GF-D8 (cell line): ENCODE measurements at regions not wholly inside any gene's neighbourhood (a gene's known extent, or its start where the extent isn't known, plus 50 kb on each side); places are given as distances from the start of the nearest gene placed in this dataset.
"Not testable (repeated sequence)": the region's sequence is repeated elsewhere in the genome, so short reads cannot be mapped to it uniquely, and the experiment has no call there.

ENCODE experiments used
- DNase-seq: peaks from one replicate; lab custom pipeline; 2025; lab: John Stamatoyannopoulos, UW

DNA sequence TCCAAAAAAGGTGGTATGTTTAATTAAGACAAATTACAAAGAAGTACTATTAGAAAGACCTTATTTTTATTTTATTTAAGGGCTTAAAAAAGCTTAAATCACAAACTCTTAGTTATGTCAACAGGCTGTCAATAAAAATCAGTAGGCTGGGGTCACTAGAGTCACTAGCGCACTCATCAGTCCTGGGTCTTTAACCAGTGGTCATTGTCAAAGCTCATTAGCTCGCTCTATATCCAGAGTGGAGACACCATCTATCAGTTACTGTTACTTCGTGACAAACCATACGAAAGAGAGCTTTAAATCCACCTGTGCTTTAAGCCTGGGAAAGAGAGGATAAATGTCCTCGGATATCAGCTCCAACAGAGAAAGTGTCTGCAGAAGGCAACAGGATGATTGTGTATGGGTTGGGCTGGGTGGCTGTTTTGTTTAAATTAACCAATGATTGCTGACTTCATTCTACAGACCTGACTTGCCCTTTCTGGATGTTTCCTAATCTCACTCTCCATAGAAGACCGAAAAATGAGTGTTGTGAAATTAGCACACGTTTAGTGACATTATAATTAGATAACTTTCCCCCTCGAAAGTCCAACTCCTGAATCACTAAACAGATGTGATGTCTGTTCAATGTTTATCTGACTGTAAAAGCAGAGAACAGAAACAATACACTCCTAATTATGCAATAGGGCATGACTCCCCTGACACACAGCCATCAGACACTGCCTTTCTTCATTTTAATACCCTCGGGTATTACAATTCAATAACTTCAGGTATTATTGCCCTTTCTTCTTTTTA is 123.6 kb upstream of the TNPO1 start:
- DNase-seq, result no peak

DNA sequence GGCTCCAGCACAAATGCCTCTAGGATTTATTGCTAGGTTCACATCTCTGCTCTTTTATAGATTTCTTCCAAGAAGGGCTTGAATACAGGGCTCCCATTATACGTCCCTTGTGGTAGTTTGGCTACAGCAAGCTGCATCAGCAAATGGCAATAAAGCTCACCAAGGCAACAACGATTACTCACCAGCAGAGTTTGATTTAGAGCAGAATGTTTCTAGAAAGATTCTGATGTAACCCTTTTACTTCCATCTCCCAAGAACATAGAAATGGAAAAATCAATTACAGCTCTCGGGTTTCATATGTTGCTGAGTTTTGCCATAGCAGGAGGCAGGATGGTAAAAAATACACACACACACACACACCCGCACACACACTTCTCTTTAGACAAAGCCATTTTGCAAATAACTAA is 124.2 kb upstream of the TNPO1 start:
- no peak for DNase-seq

DNA sequence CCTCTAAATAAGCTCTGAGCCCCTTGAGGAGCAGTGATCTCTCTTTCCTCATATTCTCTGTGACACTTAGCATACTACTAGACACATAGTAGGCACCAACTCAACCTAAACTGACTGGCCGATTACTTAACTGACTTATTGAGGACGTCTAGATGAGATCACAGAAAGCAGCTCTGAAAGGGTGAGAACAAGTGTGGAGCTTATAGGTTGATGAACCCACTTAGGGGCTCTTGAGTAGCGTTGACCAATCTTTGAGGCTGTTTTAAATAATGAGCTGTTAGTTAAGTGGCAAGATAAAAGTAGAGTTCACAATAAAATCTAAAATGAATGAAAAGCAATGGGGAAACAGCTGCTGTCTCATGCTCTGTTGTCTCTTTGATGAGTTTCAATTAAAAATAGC is 124.7 kb upstream of the TNPO1 start:
- DNase-seq, result no peak

DNA sequence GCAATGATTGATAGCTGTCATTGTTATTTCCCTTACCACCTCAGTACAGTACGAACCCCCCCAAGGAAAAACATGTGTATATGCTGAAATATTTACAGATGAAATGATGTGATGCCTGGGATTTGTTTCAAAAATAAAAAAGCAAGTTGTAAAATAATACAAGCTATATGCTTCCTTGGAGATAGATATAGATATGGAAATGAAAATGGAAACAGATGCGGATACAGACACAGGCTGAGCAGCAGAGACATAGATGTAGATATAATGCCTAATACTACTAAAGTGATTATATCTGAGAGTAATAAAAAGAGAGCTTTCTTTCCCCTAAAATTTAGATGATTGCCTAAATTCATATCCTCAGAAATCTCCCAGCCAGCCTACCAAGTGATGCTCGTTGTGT is 127.5 kb upstream of the TNPO1 start:
- no peak for DNase-seq

DNA sequence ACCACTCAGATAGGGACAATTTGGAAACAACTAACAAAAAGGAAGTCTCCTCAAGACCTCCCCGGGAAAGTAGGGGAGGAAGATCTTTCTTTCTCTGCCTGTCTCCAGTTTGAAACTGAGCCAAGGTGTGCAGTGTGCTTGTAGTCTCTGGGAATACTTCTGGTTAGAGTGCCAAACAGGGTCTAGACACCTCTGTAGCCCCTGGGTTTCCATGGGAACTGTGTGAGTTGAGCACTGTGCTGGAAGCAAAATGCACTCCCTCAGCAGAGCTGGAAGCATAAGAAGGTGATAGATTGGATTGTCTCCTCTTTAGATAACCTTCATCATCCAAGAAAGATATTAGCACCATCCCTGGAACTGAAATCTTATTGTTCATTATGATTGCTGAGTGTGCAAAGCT is 129.2 kb upstream of the TNPO1 start:
- no peak for DNase-seq

DNA sequence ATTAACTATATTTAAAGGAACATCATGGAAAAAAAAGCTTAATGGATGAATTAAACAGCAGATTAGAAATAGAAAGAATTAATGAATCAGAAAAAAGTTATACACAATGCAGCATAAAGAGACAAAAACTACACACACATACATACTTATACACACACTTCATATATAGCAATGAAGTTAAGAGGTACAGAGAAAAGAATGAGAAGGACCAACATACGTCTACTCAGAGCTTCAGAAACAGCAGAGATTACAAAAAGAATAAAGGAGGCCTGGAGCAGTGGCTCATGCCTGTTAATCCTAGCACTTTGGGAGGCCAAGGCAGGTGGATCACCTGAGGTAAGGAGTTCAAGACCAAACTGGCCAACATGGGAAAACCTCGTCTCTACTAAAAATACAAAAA is 133.9 kb upstream of the TNPO1 start:
- no peak for DNase-seq

DNA sequence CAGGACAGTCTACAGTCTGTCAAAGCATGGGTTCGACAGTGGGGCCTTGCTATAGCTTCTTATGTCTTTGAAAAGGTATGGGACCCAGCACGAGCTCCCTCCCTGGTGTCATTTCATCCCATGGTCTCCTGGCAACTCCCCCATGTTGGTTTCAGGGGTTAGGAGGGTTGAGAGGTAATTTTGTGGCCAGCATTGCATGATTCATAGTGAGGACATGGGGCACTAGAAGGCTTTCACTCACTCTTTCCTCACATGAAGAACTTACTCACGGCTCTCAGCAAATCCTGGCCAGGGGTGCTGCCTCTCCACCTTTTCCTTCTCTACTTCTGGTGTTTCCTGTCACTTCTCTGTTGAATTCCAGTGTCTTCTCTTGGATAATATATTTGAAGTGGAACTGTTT is 134.7 kb upstream of the TNPO1 start:
- DNase-seq, result no peak

DNA sequence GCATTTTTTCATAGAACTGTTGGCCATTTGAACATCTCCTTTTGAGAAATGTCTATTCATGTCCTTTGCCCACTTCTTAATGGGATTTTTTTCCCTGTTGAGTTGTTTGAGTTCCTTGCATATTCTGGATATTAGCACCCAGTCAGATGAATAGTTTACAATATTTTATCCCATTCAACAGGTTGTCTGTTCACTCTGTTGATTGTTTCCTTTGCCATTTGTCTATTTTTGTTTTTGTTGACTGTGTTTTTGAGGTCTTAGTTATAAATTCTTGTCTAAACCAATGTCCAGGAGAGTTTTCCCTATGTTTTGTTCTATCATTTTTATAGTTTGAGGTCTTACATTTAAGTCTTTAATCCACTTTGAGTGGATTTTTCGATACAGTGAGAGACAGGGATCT is 139.0 kb upstream of the TNPO1 start:
- DNase-seq, result no peak

DNA sequence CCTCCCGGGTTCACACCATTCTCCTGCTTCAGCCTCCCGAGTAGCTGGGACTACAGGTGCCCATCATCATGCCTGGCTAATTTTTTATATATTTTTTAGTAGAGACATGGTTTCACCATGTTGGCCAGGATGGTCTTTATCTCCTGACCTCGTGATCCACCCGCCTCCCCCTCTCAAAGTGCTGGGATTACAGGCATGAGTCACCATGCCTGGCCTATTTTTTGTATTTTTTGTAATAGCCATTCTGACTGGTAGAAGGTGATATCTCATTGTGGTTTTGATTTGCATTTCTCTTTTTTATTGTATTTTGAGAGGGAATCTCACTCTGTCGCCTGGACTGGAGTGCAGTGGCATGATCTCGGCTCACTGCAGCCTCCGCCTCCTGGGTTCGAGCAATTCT is 139.6 kb upstream of the TNPO1 start:
- DNase-seq, result not testable (repeated sequence)

DNA sequence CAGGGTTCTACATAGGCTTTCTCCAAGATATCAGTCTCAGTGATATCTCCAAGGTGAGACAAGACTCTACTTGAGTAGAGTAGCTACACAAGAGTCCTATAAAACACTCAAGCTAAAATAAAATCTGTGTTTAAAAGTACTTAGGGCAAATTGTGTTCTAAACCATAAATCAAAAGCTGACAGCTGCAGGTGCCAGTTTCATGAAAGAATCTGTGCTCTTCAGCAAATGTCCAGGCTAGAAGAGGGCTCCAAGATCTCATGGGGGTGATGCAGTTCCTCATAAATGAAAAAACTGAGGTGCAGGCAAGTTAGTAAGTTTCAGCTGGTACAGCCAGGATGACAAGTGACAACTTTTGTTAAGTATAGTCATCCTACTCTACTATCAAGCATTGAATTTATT is 142.8 kb upstream of the TNPO1 start:
- DNase-seq, result no peak

DNA sequence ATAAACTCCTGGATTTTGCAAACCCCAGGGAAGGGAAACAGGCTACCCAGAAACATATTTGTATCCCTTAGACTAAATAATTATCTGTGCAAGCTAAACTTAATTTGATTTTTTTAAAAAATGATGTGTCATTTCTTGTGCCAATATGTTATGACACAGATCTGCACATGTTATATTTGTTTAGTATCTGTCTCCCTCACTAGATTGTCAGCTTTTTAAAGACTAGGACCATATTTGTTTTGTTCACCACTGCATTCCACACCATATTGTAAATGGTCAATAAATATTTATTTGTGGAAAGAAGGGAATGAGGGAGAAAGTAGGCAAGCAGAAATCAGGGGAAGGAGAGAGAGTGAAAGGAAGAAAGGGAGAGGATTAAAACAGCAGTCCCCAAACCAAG is 143.3 kb upstream of the TNPO1 start:
- no peak for DNase-seq

DNA sequence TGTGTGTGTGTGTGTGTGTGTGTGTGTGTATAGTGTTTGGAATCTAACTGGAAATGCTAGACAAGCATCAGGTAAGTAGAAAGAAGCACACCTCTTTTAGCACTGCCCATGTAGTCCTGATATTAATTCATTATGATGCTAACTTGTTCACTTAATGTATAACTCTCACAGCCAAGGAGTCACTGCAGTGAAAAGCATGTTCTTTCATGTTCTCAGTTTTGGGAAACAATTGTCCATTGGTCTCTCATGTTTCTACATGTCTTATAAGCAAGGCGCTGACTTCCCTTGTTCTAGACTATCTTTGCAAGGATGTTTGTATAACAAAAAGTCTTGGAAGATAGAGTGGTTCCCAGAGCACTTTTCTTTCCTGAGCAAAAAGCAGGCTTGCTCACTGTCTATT is 148.8 kb upstream of the TNPO1 start:
- DNase-seq, result no peak

DNA sequence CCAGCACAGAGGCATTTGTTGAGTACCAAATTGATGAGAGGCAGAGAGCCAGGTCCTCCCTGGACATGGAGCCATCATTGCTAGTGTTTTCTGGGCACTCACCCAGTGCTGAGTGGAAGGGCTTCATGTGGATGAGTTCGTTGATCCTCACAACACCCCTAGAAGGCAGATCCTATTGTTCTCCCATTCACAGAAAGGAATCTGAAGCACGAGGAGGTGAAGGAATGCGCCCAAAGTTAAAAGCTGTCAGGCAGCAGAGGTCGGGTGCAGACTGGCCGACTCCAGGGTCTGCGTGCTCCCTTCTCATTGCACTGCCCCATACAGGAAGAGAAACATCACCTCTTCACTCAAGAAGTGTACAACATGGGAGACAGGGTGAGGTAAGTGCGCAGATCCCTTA is 153.5 kb upstream of the TNPO1 start:
- DNase-seq, result no peak

DNA sequence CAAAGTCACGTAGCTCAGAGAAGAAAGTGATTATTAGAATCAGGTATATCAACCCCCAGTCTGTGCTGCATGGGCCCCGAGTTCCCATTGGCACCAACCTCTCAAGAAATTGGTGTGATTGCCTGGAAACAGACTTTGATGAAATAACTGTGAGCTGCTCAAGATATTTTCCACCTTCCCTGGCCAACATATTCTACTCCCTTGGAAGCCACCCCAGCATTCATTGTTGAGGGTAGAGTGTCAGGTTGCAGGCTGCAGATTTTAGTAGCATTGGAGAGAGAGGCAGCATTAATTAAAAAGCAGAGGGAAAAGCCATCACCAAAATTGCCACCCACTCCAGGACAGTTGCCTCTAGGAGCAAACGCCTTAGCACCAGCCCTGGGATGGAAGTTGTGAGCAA is 154.2 kb upstream of the TNPO1 start:
- no peak for DNase-seq

DNA sequence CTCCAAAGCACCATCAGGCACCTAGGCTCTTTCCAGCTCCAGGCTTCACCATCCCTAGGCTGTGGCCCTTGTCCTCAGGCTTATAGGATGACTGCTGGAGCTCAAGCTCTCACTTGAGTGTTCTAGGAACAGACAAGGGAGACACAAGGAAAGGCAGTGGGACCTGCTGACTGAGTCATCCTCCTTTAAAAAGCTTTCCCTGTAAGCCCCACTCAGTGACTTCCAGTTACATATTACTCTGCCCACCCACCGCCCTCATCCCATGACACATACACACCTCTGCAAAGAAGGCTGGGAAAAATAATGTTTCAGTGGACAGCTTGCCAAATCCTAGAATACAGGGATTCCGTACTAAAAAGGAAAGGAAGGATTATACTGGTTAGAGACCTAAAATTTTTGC is 154.2 kb upstream of the ZNF366 start:
- no peak for DNase-seq

DNA sequence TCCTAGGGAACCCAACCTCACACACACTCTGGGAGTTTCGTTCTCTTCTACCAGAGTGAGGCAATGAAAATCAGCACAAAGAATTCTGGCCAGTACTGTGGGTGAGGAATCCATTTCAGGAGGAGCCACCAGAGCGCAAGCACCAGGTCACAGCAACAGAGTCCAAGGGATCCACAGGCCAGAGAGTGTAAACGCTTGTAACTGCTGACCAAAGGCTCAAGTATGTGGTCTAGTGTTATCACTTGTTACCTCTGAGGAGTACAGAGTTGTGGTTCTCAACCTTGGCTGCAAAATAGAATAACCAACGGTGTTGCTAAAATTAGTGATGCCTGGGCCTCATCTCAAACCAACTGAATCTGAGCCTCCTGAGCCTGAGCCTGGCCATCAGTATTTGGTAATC is 152.5 kb upstream of the ZNF366 start:
- no peak for DNase-seq

DNA sequence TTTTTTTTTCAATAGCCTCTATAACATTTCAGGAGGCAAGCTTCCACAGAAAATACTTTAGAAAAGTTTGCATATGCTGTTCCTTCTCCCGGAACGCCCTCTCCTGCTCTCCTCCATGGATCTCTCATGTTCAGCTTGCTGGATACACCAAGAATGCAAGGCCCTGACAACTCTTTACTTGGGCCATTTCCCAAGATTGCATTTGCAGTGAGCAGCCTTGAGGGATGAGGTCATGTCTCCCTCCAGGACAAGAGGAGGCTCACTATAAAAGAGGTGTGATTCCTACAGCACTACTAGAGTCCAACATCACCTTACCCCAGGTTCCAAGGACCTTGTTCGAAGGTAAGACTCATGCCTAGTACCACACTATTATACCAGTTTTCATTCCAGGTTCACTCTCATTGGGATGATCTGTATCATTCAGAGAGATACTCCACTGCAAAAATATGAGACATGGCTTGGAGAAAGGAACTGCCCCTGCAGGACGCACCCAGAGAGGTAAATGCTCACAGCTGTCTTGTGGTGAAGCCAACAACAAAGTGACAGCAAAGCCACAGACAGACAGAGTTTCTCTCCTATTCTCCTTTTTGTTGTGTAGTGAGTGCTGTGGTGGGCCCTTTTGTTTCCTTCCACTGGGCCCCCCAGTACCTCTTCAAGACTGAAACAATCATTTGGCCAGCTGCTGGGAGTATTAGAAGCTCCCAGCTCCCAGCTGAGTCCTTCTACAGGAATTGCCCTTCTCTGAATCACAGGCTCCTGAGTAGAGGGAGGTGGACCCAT is 151.7 kb upstream of the ZNF366 start:
- no peak for DNase-seq

DNA sequence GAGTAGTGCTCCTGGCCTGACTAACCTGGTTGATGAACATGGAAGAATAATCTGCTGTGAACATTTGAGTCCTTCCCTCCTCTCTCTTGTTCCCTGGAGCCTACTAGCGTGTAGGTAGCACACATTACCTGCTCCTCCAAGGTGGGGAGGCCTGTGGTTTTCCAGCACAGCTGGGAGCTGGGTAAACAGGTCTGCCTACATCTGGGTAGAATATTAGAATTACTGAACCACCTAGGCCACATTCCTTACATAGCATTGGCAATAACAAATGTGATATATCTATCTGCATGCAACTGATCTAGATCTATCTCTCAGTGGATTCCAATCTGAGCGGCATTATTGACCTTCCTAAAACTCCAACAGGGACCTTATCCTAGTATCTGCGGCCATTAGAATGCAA is 151.0 kb upstream of the ZNF366 start:
- no peak for DNase-seq

DNA sequence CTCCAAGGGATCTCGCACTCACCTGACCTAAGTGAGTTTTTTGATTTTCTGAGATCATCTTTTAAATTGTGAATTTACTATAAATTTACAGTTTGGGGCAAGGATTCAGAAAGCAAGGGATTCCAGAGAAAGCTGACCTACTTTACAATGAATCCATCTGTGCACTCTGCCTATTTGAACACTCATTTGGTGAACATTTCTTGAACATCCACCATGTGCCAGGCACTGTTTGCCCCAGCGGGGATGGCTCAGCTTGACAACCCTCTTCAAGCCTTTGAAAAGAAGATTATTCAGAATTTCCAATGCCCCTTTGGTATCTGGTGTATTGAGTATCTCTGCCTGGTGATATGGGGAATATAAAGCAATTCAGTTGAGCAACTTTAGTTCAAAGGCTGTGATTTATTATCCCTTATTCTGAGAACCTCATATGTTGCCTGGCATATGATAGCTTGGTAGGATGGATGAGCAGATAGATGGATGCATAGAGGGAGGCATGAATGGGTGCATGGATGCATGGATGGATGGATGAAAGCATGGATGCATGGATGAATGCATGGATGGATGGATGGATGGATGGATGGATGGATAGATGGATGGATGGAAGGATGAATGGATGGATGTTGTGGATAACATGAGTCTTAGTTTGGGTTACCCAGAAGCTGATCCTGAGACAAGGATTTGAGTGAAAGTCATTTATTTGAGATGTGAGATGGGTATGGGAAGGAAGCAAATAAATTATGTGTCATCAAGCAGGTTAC is 149.7 kb upstream of the ZNF366 start:
- no peak for DNase-seq

DNA sequence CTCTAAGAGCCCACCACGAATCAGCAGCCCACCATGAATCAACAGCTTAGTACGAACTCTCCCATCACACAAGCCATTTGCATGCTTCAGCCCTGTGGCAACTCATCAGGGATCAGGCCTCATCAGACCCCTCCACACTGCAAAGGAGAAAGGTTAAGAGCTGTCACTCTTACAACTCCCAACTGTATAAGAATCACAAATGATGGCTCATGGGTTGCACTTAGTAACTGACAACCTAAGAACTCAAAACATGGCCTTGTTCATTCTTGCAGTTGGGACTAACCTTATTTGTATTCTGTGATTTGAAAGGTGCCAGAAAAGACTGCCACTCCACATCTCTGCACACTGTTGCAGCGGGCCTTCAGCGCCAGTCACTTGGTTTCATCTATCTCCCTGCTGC is 149.1 kb upstream of the ZNF366 start:
- no peak for DNase-seq

DNA sequence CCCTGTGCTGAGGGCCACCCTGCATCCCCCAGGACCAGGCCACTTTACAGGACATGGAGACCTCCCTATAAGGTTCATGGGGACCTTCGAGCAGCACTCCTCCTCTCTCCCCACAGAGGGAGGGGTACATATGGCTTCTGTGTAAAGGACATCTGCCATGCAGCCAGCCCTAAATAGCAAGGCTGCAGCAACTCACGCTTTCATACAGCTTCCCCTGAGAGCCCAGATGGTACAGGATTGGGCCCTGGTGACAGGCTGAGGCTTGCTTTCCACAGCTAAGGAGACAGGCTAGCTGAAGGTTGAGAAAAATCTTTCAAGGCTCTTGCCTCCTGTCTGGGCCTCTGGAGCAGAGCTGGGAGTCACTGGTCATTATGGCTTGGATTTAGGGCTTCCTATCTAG is 147.0 kb upstream of the ZNF366 start:
- DNase-seq, result no peak

DNA sequence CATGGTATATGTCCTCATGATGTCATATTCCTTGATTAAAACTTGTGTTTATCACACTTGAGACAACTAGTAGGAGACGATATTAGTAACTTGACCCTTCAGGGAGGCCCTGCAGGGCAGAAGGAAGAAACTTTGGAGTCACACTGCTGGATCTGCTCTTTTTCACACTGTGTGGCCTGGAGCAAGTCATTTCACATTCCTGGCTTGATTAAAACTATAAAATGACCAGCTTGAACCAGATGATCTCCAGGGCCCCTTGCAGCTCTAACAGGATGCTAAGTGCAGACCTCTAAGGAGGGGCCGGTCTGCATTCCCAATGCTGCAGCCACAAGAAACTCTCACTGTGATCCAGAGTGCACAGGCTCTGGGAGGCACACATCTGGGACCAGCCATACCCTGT is 146.4 kb upstream of the ZNF366 start:
- no peak for DNase-seq

DNA sequence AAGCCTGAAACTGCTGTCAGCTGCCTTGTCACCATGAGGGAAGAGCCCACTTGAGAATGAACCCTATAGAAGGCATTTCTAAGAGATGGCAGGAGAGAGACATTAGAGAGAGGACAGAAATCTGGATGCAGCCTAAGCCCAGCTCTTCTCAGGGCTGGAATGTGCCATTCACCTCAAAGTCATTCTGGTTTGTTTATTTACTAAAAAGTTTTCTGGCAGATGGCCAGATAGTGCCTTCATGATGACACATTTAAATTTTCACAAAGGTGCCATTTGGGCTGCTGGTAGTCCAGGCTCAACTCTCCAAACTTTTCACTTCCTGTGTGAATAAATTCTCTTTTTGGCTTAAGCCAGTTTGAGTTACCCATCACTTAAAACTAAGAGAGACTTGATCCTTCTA is 144.6 kb upstream of the ZNF366 start:
- no peak for DNase-seq
